Mesothelial cell of epicardium (in vitro differentiated cells): ENCODE measurements at regions not wholly inside any gene's neighbourhood (a gene's known extent, or its start where the extent isn't known, plus 50 kb on each side); places are given as distances from the start of the nearest gene placed in this dataset.

Experiments
- DNase-seq, 2 experiments: peaks; one replicate each; pipeline ENCODE4 v3.0.0; 2021; ENCODE audit warnings: low spot score in 2 of 2; ENCODE audit not compliant: unreplicated experiment in 2 of 2
- H3K27ac Mint-ChIP-seq: 2 replicates; pipeline ENCODE4 v1.8.0; 2021; ENCODE audit warnings: mixed read lengths
- H3K27me3 Mint-ChIP-seq: 2 replicates; pipeline ENCODE4 v1.8.0; 2021; ENCODE audit warnings: low read depth, mixed read lengths
- H3K36me3 Mint-ChIP-seq: 2 replicates; pipeline ENCODE4 v1.8.0; 2021; ENCODE audit warnings: mixed read lengths
- H3K4me1 Mint-ChIP-seq: 2 replicates; pipeline ENCODE4 v1.8.0; 2021; ENCODE audit warnings: mixed read lengths
- H3K4me3 Mint-ChIP-seq: 2 replicates; pipeline ENCODE4 v1.8.0; 2021; ENCODE audit warnings: mild to moderate bottlenecking, moderate library complexity, mixed read lengths
- H3K9me3 Mint-ChIP-seq: 2 replicates; pipeline ENCODE4 v1.8.0; 2021; ENCODE audit warnings: mixed read lengths
- CTCF ChIP-seq: fragments of 200-600 bp; sonication (generic); IDR thresholded peaks from one replicate; pipeline ENCODE4 v1.5.0; 2021; ENCODE audit warnings: antibody characterized with exemption; ENCODE audit not compliant: unreplicated experiment

- Mint-ChIP-seq H3K27ac (no peak overlapping the region), H3K4me1 (peaks cover 4% of the 10 kb centered on the region), H3K36me3 (no peaks in the 10 kb centered on the region), H3K4me3 (no peak overlapping the region), H3K27me3 (no peaks in the 10 kb centered on the region), H3K9me3 (peaks cover 8% of the 10 kb centered on the region)
- no peak for TF ChIP-seq CTCF
- DNase-seq: no peak
These were observed 52.7 kb upstream of the CRIM1 start for GRCh38 chr2:36302911-36303310.

DNA sequence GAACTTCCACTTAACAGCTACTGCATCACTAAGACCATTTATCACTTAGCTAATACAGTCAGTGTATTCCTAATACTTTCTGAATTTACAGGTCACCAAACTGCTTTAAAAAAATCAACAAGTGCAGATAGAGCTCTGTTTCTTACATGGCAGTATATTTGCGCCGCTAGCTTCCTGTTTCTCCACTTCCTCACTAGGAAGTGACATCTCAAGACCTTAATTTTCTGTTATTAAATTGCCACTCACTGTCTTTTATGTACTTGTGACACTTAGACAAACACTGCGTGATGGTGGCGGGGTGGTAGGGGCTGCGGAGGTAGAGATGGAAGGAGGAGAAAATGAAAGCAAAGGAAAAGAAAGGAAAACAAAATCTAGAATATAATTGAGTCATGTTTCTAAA, 53.7 kb upstream of the CRIM1 start:
- no peak overlapping the region for H3K4me3 Mint-ChIP-seq
- H3K36me3 Mint-ChIP-seq: no peaks in the 10 kb centered on the region
- no peaks in the 10 kb centered on the region for H3K27me3 Mint-ChIP-seq

GRCh38 chr2:36300697-36301096, 54.9 kb upstream of the CRIM1 start:
- H3K9me3 Mint-ChIP-seq: peaks cover 8% of the 10 kb centered on the region
- no peaks in the 10 kb centered on the region for H3K27me3 Mint-ChIP-seq
- H3K4me1 Mint-ChIP-seq: peaks cover 23% of the 10 kb centered on the region
- DNase-seq: no peak
- no peak for TF ChIP-seq CTCF
- H3K4me3 Mint-ChIP-seq: no peak overlapping the region
- no peak overlapping the region for H3K27ac Mint-ChIP-seq
- H3K36me3 Mint-ChIP-seq: no peaks in the 10 kb centered on the region

More for the DNA sequence above, 53.7 kb upstream of the CRIM1 start:
- Mint-ChIP-seq H3K9me3 (peaks cover 8% of the 10 kb centered on the region), H3K4me1 (peaks cover 15% of the 10 kb centered on the region), H3K27ac (no peak overlapping the region)
- TF ChIP-seq CTCF: no peak
- DNase-seq: no peak

DNA sequence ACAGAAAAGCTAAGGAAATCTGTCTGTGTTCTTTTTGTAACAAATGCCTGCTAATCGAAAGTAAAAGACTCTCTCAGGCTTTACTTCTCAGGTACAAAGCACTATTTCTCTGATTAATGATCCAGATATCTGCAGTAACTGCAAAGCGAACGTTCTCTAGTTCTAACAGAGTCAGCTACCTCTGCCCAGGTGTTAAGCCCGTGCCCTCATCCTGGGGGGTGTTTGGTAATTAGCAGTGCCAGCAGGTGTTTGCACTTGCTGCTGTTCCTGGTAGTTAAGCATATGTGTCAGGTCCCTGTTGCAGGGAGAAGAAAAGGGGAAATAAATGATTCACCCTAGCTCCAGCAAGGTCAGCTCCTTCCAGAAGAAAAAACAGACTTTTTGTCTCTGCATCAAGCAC, 58.8 kb upstream of the CRIM1 start:
- Mint-ChIP-seq H3K4me1 (peaks cover 37% of the 10 kb centered on the region), H3K36me3 (no peaks in the 10 kb centered on the region), H3K9me3 (no peaks in the 10 kb centered on the region), H3K27ac (no peak overlapping the region), H3K27me3 (no peaks in the 10 kb centered on the region), H3K4me3 (no peak overlapping the region)
- TF ChIP-seq CTCF: no peak
- no peak for DNase-seq

- no peak for DNase-seq
- no peak for TF ChIP-seq CTCF
- no peak overlapping the region for H3K27ac Mint-ChIP-seq
- no peak overlapping the region for H3K4me3 Mint-ChIP-seq
- H3K27me3 Mint-ChIP-seq: no peaks in the 10 kb centered on the region
- no peaks in the 10 kb centered on the region for H3K9me3 Mint-ChIP-seq
- H3K36me3 Mint-ChIP-seq: no peaks in the 10 kb centered on the region
- H3K4me1 Mint-ChIP-seq: peaks cover 44% of the 10 kb centered on the region
These were observed 61.3 kb upstream of the CRIM1 start for GRCh38 chr2:36294316-36294721.

DNA sequence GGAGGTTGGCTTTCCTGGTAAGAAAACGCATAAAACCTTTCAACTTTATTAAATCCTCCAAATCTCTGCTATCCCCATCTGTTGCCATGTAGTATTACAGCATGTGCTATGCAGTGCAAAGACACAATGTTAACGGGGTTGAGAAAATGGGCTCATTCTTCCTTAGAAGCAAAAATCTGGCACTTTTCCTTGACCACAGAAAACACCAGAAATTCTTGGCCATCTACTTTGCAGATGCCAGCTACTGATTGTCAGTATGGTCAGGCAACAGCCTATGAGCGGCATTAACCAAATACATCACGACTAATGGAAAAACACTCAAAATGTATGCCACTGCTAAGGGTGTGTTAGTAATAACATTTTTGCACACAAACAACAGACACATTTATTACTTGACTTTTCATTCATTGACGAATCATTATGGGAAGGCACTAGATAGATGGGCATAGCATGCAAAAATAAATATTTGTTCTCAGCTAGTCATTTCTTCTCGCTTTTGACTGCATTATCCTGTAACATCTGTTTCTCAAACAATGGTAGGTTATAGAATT, 65.2 kb upstream of the CRIM1 start:
- Mint-ChIP-seq H3K4me1 (peaks cover 17% of the 10 kb centered on the region), H3K36me3 (no peaks in the 10 kb centered on the region), H3K9me3 (peaks cover 2% of the 10 kb centered on the region), H3K27ac (no peak overlapping the region), H3K4me3 (no peak overlapping the region), H3K27me3 (no peaks in the 10 kb centered on the region)
- TF ChIP-seq CTCF: no peak
- no peak for DNase-seq
